Cardiac muscle cell (in vitro differentiated cells and primary cell): ENCODE measurements at regions not wholly inside any gene's neighbourhood (a gene's known extent, or its start where the extent isn't known, plus 50 kb on each side); places are given as distances from the start of the nearest gene placed in this dataset.

Experiments used
- DNase-seq, 2 donors: peaks; one replicate each; pipeline versions ENCODE4 v3.0.0 to v3.0.0-alpha.2; 2010 to 2017; ENCODE audit warnings: low read depth in 1 of 2, low spot score in 1 of 2
- H3K27ac ChIP-seq: fragments of 200-600 bp; sonication (generic); 2 replicates; pipeline ENCODE4 v1.5.1; 2016
- H3K27me3 ChIP-seq: fragments of 200-600 bp; sonication (generic); 2 replicates; pipeline ENCODE4 v1.6.0; 2016; ENCODE audit warnings: control low read depth
- H3K36me3 ChIP-seq: fragments of 200-600 bp; sonication (generic); 2 replicates; pipeline ENCODE4 v1.5.1; 2016; ENCODE audit warnings: control low read depth
- H3K4me1 ChIP-seq: fragments of 200-600 bp; sonication (generic); 2 replicates; pipeline ENCODE4 v1.8.1; 2017; ENCODE audit warnings: low read depth, mild to moderate bottlenecking, mixed run types
- H3K4me3 ChIP-seq: fragments of 200-600 bp; sonication (generic); 2 replicates; pipeline ENCODE4 v1.5.1; 2016; ENCODE audit warnings: mild to moderate bottlenecking
- H3K9me3 ChIP-seq: fragments of 200-600 bp; sonication (generic); 2 replicates; pipeline ENCODE4 v1.5.1; 2017; ENCODE audit warnings: low read depth, mild to moderate bottlenecking, control low read depth
- TF ChIP-seq, protein P1 (sequence below): IDR thresholded peaks from 2 replicates; pipeline ENCODE4 v1.5.1; 2012; ENCODE audit warnings: low read depth, mild to moderate bottlenecking, low read length

- TF ChIP-seq, protein P1, sequence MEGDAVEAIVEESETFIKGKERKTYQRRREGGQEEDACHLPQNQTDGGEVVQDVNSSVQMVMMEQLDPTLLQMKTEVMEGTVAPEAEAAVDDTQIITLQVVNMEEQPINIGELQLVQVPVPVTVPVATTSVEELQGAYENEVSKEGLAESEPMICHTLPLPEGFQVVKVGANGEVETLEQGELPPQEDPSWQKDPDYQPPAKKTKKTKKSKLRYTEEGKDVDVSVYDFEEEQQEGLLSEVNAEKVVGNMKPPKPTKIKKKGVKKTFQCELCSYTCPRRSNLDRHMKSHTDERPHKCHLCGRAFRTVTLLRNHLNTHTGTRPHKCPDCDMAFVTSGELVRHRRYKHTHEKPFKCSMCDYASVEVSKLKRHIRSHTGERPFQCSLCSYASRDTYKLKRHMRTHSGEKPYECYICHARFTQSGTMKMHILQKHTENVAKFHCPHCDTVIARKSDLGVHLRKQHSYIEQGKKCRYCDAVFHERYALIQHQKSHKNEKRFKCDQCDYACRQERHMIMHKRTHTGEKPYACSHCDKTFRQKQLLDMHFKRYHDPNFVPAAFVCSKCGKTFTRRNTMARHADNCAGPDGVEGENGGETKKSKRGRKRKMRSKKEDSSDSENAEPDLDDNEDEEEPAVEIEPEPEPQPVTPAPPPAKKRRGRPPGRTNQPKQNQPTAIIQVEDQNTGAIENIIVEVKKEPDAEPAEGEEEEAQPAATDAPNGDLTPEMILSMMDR, result peak; percentile 52
- Histone ChIP-seq H3K36me3 (no peaks in the 10 kb centered on the region), H3K4me1 (peaks cover 4% of the 10 kb centered on the region), H3K4me3 (no peak overlapping the region), H3K27me3 (no peaks in the 10 kb centered on the region), H3K27ac (no peak overlapping the region), H3K9me3 (no peaks in the 10 kb centered on the region)
- DNase-seq, result peak; percentile 27 to 46
Measured at GRCh38 chr1:30353637-30354036, 369.7 kb downstream of the MATN1 start.

DNA sequence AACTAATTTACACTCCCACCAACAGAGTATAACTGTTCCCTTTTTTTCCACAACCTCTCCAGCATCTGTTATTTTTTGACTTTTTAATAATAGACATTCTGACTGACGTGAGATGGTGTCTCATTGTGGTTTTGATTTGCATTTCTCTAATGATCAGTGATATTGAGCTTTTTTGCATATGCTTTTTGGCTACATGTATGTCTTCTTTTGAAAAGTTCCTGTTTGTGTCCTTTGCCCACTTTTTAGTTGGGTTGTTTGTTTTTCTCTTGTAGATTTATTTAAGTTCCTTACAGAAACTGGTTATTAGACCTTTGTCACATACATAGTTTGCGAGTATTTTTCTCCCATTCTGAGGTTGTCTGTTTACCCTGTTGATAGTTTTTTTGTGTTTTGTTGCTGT, 375.2 kb downstream of the MATN1 start:
- Histone ChIP-seq H3K4me1 (no peaks in the 10 kb centered on the region), H3K36me3 (no peaks in the 10 kb centered on the region), H3K4me3 (no peak overlapping the region), H3K9me3 (no peaks in the 10 kb centered on the region), H3K27ac (no peak overlapping the region), H3K27me3 (no peaks in the 10 kb centered on the region)
- TF ChIP-seq, protein P1, result no peak
- DNase-seq, result no peak

DNA sequence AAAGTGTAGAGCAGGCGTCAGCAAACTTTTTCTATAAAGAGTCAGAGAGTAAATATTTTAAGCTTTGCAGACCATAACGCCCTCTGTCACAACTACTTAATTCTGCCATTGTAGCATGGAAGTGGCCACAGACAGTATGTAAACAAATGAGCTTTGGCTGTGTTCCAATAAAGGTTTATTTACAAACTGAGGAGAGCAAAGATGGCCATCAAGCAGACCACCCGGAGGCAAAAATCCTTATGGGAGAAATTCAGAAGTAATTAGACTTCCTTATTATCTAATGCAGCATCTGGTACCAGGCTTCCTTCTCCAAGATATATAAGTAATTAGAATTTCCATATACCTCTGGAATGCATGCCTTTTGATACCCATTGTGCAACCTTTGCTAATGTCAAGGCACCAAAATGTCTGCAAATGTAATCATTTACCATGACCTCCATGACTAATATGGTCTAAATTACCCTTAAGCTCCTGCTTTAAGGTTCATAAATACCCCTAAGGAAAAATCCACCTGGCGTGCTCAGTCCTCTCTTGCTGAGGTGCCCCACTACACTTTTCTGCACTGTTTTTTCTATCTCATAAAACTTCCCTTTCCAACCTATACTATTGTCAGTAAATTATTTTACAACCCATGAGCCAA, 377.8 kb downstream of the MATN1 start:
- no peak for DNase-seq
- no peak overlapping the region for H3K4me3 ChIP-seq
- no peaks in the 10 kb centered on the region for H3K9me3 ChIP-seq
- H3K27me3 ChIP-seq, result peaks cover 7% of the 10 kb centered on the region
- no peaks in the 10 kb centered on the region for H3K4me1 ChIP-seq
- H3K36me3 ChIP-seq, result no peaks in the 10 kb centered on the region
- no peak overlapping the region for H3K27ac ChIP-seq
- TF ChIP-seq, protein P1, result no peak

DNA sequence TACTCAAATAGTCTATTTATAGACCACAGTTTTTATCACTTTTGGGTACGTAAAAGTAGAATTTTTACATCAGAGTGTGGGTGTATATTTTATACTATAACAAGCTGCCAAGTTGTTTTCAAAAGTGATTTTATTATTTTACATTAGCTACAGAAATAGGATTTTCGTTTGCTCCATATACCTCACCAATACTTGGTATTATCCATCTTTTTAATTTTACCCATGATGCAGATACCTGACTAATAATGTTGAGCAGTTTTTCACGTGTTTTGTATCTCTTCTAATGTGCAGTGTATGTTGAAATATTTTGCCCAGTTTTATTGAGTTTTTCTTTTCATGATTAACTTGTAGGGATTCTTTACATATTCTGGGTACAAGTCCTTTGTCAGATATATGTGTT, 379.8 kb downstream of the MATN1 start:
- H3K27ac ChIP-seq, result no peak overlapping the region
- no peaks in the 10 kb centered on the region for H3K9me3 ChIP-seq
- peaks cover 8% of the 10 kb centered on the region for H3K27me3 ChIP-seq
- no peaks in the 10 kb centered on the region for H3K4me1 ChIP-seq
- no peak overlapping the region for H3K4me3 ChIP-seq
- DNase-seq, result no peak
- no peaks in the 10 kb centered on the region for H3K36me3 ChIP-seq
- TF ChIP-seq, protein P1, result no peak

- DNase-seq, result peak in 1 of 2 donors; percentile 62
Measured at GRCh38 chr1:30342535-30343141, 380.7 kb downstream of the MATN1 start.

More at GRCh38 chr1:30342535-30343141, 380.7 kb downstream of the MATN1 start:
- peaks cover 8% of the 10 kb centered on the region for H3K27me3 ChIP-seq
- H3K4me3 ChIP-seq, result no peak overlapping the region
- H3K36me3 ChIP-seq, result no peaks in the 10 kb centered on the region
- TF ChIP-seq, protein P1, result no peak
- H3K4me1 ChIP-seq, result no peaks in the 10 kb centered on the region
- no peaks in the 10 kb centered on the region for H3K9me3 ChIP-seq
- no peak overlapping the region for H3K27ac ChIP-seq
